ENCODE measurements at regions not wholly inside any gene's neighbourhood (a gene's known extent, or its start where the extent isn't known, plus 50 kb on each side); places are given as distances from the start of the nearest gene placed in this dataset.

DNA sequence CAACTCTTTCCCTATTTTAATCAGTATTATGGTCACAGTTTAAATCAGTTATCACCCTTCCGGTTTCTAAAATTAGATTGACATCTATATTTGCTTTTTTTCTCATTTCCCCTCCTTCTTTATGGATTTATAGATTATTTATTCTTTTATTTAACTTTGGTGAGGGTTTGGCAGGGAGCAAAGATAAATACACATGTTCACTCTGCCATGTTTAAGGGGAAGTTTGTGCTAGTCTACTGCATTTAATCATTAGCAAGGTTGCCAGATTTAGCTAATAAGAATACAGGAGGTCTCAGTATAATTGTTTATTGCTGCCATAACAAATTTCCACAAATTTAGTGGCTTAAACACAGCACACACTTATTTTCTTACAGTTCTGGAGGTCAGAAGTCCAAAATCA, 204.0 kb upstream of the BTG1 start:
- no peaks in the 10 kb centered on the region for H4K20me1 ChIP-seq (ENCODE audit: insufficient read depth)
- 73% methylated on average over 1 of the region's 1 CpG for WGBS (ENCODE audit: low lambda C conversion rate)
- TF ChIP-seq JUND (IDR thresholded peaks at IDR 0.05) = no peak
- TF ChIP-seq RCOR1 (IDR thresholded peaks at IDR 0.05; ENCODE audit: low read length) = no peak
- no peak for TF ChIP-seq TAF1 (IDR thresholded peaks at IDR 0.05; ENCODE audit: borderline replicate concordance, low read depth, low read length)
- TF ChIP-seq FOXM1 (IDR thresholded peaks at IDR 0.05; ENCODE audit: low read depth) = no peak
- no peak for TF ChIP-seq TEAD4 (IDR thresholded peaks at IDR 0.05; ENCODE audit: borderline replicate concordance, insufficient read depth)
- TF ChIP-seq, protein P1, sequence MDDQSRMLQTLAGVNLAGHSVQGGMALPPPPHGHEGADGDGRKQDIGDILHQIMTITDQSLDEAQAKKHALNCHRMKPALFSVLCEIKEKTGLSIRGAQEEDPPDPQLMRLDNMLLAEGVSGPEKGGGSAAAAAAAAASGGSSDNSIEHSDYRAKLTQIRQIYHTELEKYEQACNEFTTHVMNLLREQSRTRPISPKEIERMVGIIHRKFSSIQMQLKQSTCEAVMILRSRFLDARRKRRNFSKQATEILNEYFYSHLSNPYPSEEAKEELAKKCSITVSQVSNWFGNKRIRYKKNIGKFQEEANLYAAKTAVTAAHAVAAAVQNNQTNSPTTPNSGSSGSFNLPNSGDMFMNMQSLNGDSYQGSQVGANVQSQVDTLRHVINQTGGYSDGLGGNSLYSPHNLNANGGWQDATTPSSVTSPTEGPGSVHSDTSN (IDR thresholded peaks at IDR 0.05) = no peak
- TF ChIP-seq NFIC (IDR thresholded peaks at IDR 0.05; ENCODE audit: borderline replicate concordance) = no peak
- TF ChIP-seq, protein P2, sequence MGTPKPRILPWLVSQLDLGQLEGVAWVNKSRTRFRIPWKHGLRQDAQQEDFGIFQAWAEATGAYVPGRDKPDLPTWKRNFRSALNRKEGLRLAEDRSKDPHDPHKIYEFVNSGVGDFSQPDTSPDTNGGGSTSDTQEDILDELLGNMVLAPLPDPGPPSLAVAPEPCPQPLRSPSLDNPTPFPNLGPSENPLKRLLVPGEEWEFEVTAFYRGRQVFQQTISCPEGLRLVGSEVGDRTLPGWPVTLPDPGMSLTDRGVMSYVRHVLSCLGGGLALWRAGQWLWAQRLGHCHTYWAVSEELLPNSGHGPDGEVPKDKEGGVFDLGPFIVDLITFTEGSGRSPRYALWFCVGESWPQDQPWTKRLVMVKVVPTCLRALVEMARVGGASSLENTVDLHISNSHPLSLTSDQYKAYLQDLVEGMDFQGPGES (IDR thresholded peaks at IDR 0.05; ENCODE audit: low read depth, low read length) = no peak
- no peak for TF ChIP-seq NRF1 (IDR thresholded peaks at IDR 0.05; ENCODE audit: low read depth, low read length)
- no peak for TF ChIP-seq FOXJ3 (CRISPR knock-in tag; IDR thresholded peaks at IDR 0.05)
- TF ChIP-seq SIN3A (IDR thresholded peaks at IDR 0.05; ENCODE audit: borderline replicate concordance, low read depth, low read length) = no peak
- TF ChIP-seq GATA2 (CRISPR knock-in tag; IDR thresholded peaks at IDR 0.05) = no peak
- ChIA-PET CTCF (interaction anchor here (0.8 to 1.2 kb wide), 2 partner anchors 13 to 86 kb away, joined by 3 read pairs; no protein-coding TSS in a partner anchor), POLR2A (no interaction called here)
- no peak overlapping the region for H3K9ac ChIP-seq
- no peak overlapping the region for H3K4me2 ChIP-seq
- H3K9me3 ChIP-seq = no peaks in the 10 kb centered on the region
- no peaks in the 10 kb centered on the region for H3K36me3 ChIP-seq (replicated peaks in 1 of 2; ENCODE audit: control insufficient read depth in 1 of 2, insufficient read depth in 2 of 2, low read length in 1 of 2)
- DNase-seq = no peak
- no peaks in the 10 kb centered on the region for H3K79me2 ChIP-seq (ENCODE audit: insufficient read depth)
- H3K27ac ChIP-seq (ENCODE audit: low read depth in 2 of 2, low read length in 1 of 2) = no peak overlapping the region
- H3K27me3 ChIP-seq (ENCODE audit: insufficient read depth) = no peaks in the 10 kb centered on the region
- H3F3A ChIP-seq (replicated peaks; ENCODE audit: insufficient read depth) = no peaks in the 10 kb centered on the region
- no peak overlapping the region for H2AFZ ChIP-seq (ENCODE audit: low read depth)
- no peaks in the 10 kb centered on the region; a peak in 1 of 4 replicates for H3K4me1 ChIP-seq (ENCODE audit: control insufficient read depth in 1 of 2, insufficient read depth in 2 of 2, low read depth in 1 of 2, low read length in 1 of 2)
- H3K9me2 ChIP-seq = no peaks in the 10 kb centered on the region
- H3K4me3 ChIP-seq (ENCODE audit: low read depth in 2 of 2, low read length in 1 of 2) = no peak overlapping the region

DNA sequence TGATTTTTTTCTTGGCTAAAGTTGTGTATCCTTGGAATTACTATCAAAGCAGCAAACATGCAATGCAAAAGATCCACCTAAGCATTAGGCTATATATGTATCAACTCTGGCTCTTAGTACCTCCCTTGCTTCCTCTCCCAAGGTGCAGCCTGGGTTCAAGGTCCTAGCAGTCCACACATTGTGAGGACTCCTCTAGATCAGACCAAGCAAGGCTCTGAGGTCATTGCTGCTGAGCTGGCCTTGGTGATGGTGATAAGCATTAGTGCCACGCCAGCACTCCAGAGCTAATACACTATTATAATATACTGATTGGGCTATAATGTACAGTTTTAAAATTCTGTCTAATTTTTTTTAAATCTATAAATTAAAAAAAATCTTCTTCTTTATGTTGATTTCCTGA, 196.9 kb upstream of the BTG1 start:
- no peaks in the 10 kb centered on the region for H3K27me3 ChIP-seq (ENCODE audit: insufficient read depth)
- no peak overlapping the region for H3K27ac ChIP-seq (ENCODE audit: low read depth in 2 of 2, low read length in 1 of 2)
- no peaks in the 10 kb centered on the region for H3K79me2 ChIP-seq (ENCODE audit: insufficient read depth)
- no peak overlapping the region for H3K4me2 ChIP-seq
- WGBS (ENCODE audit: low lambda C conversion rate) = 86% methylated on average over 1 of the region's 1 CpG
- no peaks in the 10 kb centered on the region for H3F3A ChIP-seq (replicated peaks; ENCODE audit: insufficient read depth)
- H3K36me3 ChIP-seq (replicated peaks in 1 of 2; ENCODE audit: control insufficient read depth in 1 of 2, insufficient read depth in 2 of 2, low read length in 1 of 2) = no peaks in the 10 kb centered on the region
- H4K20me1 ChIP-seq (ENCODE audit: insufficient read depth) = no peaks in the 10 kb centered on the region
- H3K4me3 ChIP-seq (ENCODE audit: low read depth in 2 of 2, low read length in 1 of 2) = no peak overlapping the region
- H3K9me3 ChIP-seq = no peaks in the 10 kb centered on the region
- peaks cover 0 to 9% of the 10 kb centered on the region in 2 experiments; a peak in 2 of 4 replicates for H3K4me1 ChIP-seq (ENCODE audit: control insufficient read depth in 1 of 2, insufficient read depth in 2 of 2, low read depth in 1 of 2, low read length in 1 of 2)
- no peak for DNase-seq
- no peaks in the 10 kb centered on the region for H3K9me2 ChIP-seq
- no peak overlapping the region for H3K9ac ChIP-seq
- H2AFZ ChIP-seq (ENCODE audit: low read depth) = no peak overlapping the region
- POLR2A ChIA-PET = no interaction called here
- CTCF ChIA-PET = no interaction called here
- TF ChIP-seq, protein P3, sequence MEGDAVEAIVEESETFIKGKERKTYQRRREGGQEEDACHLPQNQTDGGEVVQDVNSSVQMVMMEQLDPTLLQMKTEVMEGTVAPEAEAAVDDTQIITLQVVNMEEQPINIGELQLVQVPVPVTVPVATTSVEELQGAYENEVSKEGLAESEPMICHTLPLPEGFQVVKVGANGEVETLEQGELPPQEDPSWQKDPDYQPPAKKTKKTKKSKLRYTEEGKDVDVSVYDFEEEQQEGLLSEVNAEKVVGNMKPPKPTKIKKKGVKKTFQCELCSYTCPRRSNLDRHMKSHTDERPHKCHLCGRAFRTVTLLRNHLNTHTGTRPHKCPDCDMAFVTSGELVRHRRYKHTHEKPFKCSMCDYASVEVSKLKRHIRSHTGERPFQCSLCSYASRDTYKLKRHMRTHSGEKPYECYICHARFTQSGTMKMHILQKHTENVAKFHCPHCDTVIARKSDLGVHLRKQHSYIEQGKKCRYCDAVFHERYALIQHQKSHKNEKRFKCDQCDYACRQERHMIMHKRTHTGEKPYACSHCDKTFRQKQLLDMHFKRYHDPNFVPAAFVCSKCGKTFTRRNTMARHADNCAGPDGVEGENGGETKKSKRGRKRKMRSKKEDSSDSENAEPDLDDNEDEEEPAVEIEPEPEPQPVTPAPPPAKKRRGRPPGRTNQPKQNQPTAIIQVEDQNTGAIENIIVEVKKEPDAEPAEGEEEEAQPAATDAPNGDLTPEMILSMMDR (IDR thresholded peaks at IDR 0.05) = no peak
- TF ChIP-seq TAF1 (IDR thresholded peaks at IDR 0.05; ENCODE audit: borderline replicate concordance, low read depth, low read length) (no peak), FOXJ3 (CRISPR knock-in tag; IDR thresholded peaks at IDR 0.05) (no peak), GATA2 (CRISPR knock-in tag; IDR thresholded peaks at IDR 0.05) (no peak), RAD21 (IDR thresholded peaks at IDR 0.05; ENCODE audit: low read length) (no peak), GABPA (IDR thresholded peaks at IDR 0.05; ENCODE audit: low read depth) (no peak), ELF1 (IDR thresholded peaks at IDR 0.05) (no peak), RCOR1 (IDR thresholded peaks at IDR 0.05; ENCODE audit: low read length) (no peak), YY1 (IDR thresholded peaks at IDR 0.05; ENCODE audit: low read depth) (no peak), RFX5 (IDR thresholded peaks at IDR 0.05; ENCODE audit: low read length) (no peak), SMC3 (IDR thresholded peaks at IDR 0.05; ENCODE audit: low read depth, low read length) (no peak), TCF12 (IDR thresholded peaks at IDR 0.05) (no peak)
- TF ChIP-seq, protein P4, sequence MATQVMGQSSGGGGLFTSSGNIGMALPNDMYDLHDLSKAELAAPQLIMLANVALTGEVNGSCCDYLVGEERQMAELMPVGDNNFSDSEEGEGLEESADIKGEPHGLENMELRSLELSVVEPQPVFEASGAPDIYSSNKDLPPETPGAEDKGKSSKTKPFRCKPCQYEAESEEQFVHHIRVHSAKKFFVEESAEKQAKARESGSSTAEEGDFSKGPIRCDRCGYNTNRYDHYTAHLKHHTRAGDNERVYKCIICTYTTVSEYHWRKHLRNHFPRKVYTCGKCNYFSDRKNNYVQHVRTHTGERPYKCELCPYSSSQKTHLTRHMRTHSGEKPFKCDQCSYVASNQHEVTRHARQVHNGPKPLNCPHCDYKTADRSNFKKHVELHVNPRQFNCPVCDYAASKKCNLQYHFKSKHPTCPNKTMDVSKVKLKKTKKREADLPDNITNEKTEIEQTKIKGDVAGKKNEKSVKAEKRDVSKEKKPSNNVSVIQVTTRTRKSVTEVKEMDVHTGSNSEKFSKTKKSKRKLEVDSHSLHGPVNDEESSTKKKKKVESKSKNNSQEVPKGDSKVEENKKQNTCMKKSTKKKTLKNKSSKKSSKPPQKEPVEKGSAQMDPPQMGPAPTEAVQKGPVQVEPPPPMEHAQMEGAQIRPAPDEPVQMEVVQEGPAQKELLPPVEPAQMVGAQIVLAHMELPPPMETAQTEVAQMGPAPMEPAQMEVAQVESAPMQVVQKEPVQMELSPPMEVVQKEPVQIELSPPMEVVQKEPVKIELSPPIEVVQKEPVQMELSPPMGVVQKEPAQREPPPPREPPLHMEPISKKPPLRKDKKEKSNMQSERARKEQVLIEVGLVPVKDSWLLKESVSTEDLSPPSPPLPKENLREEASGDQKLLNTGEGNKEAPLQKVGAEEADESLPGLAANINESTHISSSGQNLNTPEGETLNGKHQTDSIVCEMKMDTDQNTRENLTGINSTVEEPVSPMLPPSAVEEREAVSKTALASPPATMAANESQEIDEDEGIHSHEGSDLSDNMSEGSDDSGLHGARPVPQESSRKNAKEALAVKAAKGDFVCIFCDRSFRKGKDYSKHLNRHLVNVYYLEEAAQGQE (IDR thresholded peaks at IDR 0.05; ENCODE audit: low read depth, low read length) = no peak
- TF ChIP-seq, protein P2 (IDR thresholded peaks at IDR 0.05; ENCODE audit: low read depth, low read length) = no peak
